ENCODE measurements at regions not wholly inside any gene's neighbourhood (a gene's known extent, or its start where the extent isn't known, plus 50 kb on each side); places are given as distances from the start of the nearest gene placed in this dataset.

DNA sequence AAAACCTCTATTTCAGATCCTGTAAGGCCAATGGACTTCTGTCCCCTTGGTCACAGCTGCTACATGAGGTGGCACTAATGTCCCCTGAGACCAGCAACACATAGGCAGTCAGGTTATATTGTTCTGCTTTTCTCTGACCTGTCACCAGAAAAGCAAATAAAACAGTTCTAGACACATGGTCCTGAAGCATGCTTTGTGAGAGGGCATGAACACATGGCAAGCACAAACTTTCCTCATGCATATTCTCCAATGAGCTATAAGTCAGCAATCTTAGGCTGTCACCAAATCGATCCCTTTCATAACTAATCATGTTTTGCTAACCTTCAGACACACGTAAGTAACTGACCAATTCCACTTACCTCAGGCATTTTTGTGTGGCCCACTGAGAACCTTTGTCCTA lies 225.4 kb upstream of the ZC3H12C start:
- DNase-seq, result no peak

DNA sequence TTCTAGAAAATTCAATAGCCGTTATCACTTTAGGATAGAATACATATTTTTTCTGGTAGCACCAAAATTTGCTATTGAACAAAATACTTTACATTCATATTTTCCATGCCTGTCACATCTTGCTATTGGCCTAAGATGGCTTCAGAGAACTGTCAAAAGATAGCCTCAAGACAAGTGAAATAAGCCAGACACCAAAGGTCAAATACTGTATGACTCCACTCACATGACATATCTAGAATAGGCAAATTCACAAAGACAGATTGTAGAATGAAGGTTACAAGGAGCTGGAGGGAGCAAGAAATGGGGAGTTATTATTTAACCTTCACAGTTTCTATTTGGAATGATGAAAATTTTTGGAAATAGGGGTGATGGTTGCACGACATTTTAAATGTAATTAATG lies 223.7 kb upstream of the ZC3H12C start:
- DNase-seq, result no peak

DNA sequence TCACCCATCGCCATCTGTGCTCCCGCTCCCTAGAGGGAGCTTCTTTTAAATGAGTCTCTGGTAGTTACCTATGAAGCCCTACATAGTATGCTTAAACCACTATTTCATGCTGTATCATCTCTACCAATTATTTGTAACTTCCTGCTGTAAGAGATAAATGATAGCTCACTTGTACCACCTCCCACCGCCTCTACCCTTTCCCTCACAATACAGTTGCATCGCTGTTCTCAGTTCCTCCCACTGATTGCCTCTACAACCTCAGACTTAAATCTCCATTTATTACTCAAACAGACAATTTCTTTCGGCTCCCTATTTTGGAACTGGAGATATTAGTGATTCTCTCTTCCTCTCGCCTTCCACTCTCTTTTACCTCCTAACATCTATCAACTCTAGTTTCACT lies 222.9 kb upstream of the ZC3H12C start:
- no peak for DNase-seq

DNA sequence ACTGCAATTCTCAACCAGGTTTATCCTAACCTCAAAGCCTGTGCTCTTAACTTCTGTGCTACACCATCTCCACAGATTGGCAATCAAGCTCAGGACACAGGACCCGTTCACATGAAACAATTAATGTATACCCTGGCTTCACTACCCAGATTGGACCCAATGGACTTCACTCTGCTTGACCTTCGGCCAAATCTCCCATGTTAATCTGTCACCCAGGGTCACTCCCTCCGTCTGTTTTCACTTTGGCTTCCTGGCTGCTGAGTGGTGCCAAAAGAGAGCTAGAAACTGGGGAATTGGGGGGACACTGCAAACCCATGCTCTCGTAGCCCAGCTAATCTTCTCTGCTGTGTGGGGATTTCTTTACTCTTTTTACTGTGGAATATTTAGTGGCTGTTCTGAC lies 216.1 kb upstream of the ZC3H12C start:
- DNase-seq, result no peak

DNA sequence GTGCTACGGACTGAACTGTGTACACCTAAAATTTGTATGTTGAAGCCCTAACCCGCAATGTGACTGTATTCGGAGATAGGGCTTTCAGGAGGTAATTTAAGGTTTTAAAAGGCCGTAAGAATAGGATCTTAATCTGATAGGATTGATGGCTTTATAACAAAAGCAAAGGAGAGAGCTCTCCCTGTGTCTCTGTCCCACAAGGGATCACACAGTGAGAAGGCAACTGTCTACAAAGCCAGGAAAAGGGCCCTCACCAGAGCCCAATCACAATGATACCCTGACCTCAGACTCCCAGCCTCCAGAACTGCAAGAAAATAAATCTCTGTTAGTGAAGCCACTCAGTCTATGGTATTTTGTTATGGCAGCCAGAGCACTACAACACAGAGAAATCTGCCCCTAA lies 208.7 kb upstream of the ZC3H12C start:
- no peak for DNase-seq

DNA sequence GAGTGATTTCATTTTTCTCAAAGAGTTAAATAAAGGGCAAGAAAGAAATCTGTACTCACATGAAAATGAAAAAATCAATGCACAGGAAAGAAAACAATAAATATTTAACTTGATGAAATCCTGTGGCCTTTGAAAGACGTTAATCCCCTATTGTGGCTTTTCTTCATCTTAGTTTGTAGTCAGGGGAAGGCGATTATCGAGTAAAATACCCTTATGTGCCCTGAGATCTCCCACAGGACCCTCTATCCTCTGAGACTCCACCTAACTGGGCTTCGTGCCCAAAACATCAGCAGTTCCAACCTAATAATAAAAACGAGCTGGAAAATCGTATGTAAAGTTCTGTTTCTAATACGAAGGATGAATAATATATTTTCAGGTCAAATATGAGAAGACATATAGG lies 208.2 kb upstream of the ZC3H12C start:
- DNase-seq, result no peak

DNA sequence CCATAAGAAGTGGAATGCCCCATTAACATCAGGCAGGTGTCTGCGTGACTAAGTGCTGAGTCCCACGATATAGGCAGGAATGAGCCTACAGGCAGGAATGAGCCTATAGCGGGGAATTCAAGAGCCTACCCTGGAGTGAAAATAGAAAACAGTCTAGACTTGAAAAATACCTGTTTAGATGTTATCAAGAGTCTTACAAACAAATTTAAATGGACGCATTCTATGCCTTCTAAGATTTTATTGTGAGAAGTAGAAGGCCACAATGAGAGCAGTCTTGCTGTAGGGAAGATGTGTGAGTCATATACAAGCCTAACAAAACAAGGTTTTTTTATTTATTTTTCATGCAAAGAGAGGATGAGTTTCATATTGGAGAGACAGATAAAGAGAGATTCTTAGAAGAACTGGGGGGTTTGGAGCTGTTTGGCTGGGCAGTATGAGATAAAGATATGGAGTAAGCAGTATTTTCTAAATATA lies 200.8 kb upstream of the ZC3H12C start:
- no peak for DNase-seq

DNA sequence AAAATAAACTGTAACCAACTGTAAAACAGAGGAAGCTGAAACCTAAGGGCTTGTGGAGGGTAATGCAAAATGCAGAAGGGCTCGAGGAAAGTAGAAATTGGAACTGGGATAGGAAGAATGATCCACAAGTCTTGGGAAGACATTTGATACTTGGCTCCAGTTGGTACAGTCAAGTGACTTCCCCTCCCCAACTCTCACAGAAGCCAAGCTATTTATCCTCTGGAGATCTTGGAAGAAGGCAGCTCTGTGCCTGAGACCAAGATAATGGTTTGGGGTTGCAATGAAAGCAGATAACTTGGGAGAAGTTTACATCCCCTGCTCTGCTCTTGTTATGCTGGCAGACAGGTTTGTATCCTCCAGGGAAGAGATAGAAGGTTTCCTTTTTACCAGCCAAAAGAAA lies 198.9 kb upstream of the ZC3H12C start:
- no peak for DNase-seq

DNA sequence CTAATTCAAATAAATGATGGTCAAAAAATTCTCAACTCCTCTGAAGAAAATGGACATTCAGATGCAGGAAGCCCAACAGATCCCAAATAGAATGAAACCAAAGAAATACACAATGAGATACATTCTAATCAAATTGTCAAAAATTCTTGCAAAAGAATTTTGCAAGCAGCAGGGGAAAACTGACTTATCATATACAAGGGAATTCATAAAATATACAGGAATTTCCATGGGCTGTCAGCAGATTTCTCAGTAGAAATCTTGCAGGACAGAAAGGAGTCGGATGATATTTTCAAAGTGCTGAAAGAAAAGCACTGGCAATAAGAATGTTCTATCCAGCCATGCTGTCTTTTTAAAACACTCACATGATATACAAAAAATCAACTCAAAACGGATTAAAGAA lies 194.6 kb upstream of the ZC3H12C start:
- no peak for DNase-seq

DNA sequence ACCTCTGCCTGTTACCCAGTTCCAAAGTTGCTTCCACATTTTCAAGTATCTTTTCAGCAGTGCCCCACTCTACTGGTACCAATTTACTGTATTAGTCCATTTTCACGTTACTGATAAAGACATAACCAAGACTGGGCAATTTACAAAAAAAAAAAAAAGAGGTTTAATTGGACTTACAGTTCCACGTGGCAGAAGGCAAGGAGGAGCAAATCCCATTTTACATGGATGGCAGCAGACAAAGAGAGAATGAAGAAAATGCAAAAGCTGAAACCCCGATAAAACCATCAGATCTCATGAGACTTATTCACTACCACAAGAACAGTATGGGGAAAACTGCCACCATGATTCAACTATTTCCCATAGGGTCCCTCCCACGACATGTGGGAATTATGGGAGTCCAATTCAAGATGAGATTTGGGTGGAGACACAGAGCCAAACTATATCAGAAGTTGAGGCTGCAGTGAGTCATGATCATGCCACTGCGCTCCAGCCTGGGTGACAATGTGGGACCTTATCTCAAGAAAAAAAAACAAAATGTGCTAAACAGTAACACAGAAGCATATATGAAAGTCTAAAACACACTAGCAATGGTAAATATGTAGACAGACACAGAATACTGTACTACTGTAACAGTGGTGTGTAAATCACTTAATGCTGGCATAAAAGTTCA lies 190.3 kb upstream of the ZC3H12C start:
- DNase-seq, result no peak

DNA sequence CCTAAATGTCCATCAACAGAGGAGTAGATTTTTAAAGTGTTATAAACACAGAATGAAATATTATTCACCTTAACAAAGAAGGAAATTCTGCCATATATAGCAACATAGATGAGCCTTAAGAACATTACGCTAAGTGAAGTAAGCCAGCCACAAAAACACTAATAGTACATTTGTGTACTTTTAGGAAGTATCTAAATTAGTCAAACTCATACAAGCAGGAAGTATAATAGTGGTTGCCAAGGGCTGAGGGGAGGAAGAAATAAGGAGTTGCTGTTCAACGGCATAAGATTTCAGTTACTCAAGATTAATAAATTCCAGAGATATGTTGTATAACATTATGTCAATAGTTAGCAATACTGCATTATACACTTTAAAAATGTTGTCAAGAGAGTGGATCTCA lies 181.7 kb upstream of the ZC3H12C start:
- no peak for DNase-seq

DNA sequence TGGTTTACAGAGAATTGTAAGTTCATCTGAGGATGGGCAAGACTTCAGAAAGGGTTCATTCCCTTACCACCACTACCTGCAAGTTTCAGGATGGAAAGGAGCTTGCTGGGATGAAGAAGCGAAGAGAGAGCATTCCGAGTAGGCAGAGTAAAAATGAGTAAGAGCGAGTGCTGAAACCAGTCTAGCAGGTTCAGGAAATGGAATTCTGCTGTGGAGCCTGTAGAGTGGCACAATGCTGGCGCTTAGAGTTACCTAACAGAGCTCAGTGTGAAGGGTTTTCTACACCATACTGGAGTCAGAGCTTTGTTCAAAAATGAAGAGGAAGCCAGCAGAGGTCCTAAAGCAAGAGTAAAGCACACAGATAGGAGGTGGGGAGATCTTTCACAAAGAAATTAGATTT lies 179.2 kb upstream of the ZC3H12C start:
- no peak for DNase-seq

DNA sequence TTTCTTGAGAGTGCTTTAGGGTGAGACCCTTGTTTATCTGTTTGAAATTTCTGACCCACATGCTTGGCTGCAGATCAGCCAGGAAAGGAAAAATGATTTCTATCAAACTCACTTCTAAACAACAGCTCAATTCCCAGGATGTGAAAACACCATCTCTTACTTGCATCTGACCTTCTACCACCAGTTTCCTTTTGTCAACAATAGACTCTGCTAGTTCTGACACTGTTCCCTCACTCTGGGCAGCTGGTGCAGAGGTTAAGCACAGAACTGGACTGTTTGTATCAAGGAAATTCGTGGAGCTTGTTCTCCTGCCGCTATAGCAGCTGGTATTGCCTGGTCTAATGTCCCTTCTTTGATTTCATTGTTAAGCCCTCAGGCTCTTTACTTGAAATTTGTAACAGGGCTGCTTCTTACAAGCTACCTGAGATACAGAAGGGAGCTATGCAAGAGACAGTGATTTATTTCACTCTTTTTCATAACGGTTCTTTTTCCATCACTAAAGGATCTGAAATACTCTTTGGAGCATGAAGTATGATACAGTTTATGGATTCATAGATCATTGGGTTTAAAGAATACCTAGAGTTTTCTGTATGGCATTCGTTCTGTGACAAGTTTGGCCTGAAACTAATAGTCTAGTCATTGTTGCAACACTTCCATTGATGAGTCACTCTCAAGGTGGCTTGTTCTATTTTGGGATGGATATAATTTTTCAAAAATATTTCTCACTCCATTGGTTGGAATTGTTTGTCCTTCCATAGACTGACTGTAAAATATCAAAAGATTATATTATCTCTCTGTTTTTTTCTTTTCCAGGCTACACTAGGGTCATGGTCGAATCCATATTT lies 178.2 kb upstream of the ZC3H12C start:
- no peak for DNase-seq

DNA sequence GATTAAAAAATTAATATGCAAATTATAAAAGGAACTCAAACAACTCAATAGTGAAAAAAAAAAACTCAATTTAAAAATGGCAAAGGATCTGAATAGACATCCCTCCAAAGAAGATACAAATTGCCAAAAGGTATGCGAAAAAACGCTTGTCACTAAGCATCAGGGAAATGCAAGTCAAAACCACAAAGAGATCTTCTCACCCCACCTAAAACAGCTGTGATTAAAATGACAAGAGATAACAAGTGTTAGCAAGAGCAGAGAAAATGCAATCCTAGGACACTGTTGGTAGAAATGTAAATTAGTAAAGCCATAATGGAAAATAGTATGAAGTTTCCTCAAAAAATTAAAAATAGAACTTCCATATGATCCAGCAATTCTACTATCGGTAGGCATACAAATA lies 166.3 kb upstream of the ZC3H12C start:
- DNase-seq, result no peak

DNA sequence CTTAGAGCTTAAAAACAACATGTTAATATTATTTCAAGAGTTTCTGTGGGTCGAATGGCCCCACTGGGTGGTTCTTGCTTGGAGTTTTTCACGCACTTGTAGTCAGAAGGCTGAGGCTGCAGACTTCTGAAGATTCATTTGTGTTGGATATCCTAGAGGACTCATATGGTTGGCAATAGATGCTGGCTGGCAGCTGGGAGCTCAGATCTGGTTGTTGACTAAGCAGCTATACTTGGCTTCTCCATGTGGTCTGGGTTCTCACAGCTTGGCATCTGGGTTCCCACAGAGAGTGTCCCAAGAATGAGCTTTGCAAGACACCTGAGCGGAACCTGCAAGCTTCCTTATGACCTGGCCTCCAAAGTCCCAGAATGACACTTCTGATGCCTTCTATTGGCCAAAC lies 163.9 kb upstream of the ZC3H12C start:
- DNase-seq, result no peak

DNA sequence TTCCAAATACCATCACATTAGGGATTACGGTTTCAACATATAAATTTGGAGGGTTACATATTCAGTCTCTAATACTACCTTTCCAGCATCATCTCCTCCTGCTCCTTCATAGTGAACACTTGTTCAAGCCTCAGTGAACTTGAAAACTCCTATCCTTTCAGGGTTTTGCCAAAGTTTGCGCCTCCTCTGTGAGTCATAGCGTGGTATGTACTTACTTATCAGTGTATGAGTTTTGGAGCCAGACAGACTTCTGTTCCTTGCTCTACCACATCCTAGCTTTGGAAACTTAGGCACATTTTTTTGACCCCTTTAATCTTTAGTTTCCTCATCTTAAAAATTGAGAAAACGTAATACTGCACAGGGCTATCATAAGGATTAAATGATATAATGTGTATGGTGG lies 160.1 kb upstream of the ZC3H12C start:
- DNase-seq, result no peak

DNA sequence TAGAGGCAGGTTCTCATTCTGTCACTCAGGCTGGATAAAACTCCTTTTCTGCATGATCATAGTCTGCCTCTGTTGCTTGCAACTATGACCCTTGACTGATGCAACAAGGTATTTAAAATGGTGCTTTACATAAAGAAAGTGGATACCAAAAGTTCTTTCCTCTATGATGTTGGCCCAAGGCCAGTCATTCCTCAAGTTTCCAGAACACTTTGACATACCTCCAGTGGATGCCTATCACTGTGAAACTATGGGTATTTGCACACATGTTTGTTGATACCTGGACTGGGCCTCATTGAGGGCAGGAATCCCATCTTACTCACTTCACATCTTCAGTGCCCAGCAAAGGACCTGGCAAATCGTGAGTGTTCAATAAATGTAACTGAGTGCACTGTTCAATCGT lies 159.0 kb upstream of the ZC3H12C start:
- DNase-seq, result no peak

DNA sequence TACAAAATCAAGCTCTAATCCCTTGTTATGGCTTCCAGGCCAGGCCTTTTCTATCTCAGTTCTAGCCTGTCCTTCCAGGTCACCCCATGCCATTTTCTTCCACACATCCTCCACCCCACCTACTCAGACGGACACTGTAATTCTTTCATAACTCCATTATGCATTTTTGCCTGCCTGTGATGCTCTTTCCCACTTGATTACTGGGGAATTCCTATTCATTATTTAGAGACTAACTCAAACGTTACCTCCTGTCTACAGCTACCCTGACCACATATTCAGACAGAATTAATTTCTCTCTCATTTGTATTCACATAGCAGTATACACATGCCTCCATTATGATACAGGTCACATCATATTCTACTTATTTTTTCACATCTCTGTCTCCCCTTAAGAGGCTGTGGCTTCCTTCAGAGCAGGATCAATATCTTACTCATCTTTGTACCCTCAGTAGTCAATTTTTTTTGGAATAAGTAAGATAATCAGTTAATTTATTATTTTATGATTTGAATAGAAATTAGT lies 156.5 kb upstream of the ZC3H12C start:
- DNase-seq, result no peak

DNA sequence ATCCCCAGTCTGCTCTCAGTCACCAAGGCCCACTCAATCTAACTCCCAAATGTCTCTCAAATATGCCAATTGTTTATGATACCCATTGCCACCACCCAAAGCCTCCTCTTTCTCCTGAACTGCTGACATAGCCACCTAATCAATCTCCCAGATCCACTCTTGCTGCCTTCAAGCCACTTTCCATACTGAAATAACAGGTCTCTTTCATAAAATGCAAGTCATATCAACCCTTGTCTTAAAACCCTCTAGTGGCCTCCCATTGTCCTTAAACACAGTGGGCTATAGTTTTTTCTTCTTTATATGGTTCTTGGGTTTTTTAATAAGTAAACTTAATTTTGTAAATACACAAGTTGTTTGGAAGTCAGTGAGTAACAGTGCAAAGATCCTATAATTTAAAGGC lies 155.2 kb upstream of the ZC3H12C start:
- no peak for DNase-seq

DNA sequence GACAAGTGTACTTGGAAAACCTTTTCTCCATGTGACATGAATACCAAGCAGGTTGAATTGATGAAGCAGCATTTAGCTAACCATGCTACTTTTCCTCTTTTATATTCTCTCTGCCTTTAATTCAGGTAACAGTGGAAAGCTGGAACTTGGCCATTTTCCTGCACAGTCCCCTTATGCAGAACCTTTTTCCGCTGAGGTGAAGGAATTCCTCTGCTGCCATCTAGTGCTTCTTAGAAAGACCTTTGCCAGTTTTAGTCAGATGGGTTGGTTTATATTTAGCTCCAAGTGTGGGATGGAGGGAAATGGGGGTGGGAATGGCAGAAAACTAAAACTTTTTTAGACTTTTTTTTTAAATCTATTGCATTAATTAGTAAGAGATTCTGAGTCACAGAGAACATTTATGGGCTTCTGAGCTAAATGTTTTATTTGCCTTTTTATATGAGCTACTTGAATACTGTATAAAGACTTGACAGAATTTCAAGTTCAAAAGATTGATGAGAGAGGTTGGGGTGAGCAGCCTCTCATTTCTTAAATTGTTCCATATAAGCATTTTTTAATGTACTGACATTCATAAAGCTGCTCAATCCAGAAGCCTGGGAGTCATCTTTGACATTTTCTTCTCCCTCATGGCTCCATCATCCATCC lies 153.9 kb upstream of the ZC3H12C start:
- DNase-seq, result no peak

DNA sequence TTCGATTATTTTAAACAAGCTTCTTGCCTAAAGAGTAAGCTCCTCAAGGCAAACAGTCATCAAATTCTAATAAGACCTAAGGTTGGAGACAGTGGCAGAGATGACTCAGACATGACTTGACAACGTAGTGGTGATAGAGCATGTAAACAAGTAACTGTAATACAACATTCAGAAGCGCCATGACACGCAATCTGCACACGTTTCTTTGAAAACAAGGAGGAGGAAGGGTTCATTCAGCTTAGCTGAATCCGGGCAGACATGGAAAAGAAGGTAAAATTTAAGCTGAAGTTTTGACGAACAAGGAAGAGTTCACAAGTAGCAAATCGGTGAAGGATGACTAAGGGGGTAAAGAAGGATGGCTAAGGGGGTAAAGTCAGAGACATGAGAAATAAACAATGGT lies 152.4 kb upstream of the ZC3H12C start:
- no peak for DNase-seq

DNA sequence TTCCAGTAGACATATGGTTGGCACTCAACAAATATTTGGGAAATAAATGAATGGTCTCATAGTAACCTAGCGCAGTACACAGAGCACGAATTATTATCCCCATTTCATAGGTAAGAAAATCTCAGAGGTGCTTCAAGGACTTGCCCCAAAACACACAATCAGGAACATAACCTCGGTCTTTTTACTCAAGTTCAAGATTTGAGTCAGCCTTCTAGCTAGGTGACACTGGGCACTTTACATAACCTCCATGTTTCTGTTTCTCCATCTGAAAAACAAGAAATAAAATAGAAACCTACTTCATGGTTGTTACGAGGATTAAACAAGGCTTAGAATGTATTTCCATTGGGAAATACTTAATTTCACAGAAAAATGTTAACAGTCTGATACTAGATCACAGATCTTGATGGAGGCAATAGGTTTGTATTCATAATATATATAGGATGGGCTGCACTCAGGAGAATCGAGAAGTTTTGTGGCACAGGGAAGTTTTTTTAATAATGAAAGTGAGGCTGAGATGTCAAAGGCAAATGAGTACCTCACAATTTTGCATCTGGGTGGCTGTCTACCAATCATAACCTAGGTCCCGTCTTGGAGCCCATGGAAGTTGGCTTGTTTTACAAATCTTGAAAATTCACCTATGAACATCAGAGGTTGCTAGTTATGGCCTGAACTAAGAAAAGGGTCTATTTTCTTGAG lies 147.4 kb upstream of the ZC3H12C start:
- DNase-seq, result no peak

DNA sequence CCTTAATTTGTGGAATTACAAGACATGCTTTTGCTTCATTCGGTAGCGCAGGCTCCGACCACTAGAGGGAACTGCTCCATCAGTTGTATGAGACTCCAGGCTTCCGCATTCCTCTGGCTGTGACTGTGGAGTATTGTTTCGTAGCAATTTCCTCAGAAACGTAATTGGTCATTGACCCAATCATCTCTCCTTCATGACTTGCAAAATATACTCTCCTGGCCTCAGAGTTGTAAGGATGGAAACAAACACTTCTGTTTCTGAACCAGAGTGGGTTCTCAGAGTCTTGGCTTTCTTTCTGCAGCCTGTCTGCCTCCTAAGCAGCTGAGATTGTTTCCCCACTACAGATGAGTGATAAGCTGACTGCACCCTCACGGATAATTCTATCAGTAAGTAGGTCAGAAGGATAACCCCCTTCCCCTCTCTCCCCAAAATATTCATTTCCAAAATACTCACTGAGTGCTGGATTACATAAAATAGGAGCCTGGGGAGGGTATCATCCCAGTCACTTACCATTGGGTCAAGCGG lies 146.8 kb upstream of the ZC3H12C start:
- DNase-seq, result peak; percentile 6 to 36
